DMS79 treated with DMSO at 0.1 percent for 48 hours (cell line): ENCODE measurements at regions not wholly inside any gene's neighbourhood (a gene's known extent, or its start where the extent isn't known, plus 50 kb on each side); places are given as distances from the start of the nearest gene placed in this dataset.
"Not testable (repeated sequence)": the region's sequence is repeated elsewhere in the genome, so short reads cannot be mapped to it uniquely, and the experiment has no call there.

ENCODE experiments used
- DNase-seq: peaks from one replicate; lab custom pipeline; 2025; lab: John Stamatoyannopoulos, UW

GRCh38 chr4:123674762-123675465 is 278.3 kb downstream of the SPRY1 start:
- DNase-seq: no peak

- no peak for DNase-seq
These were observed 279.0 kb downstream of the SPRY1 start for GRCh38 chr4:123675567-123675966.

- DNase-seq: no peak
These were observed 279.7 kb downstream of the SPRY1 start for GRCh38 chr4:123676071-123676889.

- DNase-seq: peak; percentile 0
These were observed 280.3 kb downstream of the SPRY1 start for GRCh38 chr4:123676890-123677229.

GRCh38 chr4:123682931-123683330 is 286.3 kb downstream of the SPRY1 start:
- no peak for DNase-seq

GRCh38 chr4:123684937-123685336 is 288.3 kb downstream of the SPRY1 start:
- not testable (repeated sequence) for DNase-seq

- DNase-seq: not testable (repeated sequence)
These were observed 298.9 kb downstream of the SPRY1 start for GRCh38 chr4:123695531-123695930.

GRCh38 chr4:123696687-123697086 is 300.1 kb downstream of the SPRY1 start:
- no peak for DNase-seq

GRCh38 chr4:123698556-123698955 is 302.0 kb downstream of the SPRY1 start:
- DNase-seq: no peak

- DNase-seq: no peak
These were observed 303.5 kb downstream of the SPRY1 start for GRCh38 chr4:123699880-123700771.

GRCh38 chr4:123701131-123701575 is 304.6 kb downstream of the SPRY1 start:
- DNase-seq: no peak

GRCh38 chr4:123705419-123705818 is 308.8 kb downstream of the SPRY1 start:
- DNase-seq: no peak

- no peak for DNase-seq
These were observed 310.4 kb downstream of the SPRY1 start for GRCh38 chr4:123706973-123707372.

GRCh38 chr4:123708902-123709301 is 312.3 kb downstream of the SPRY1 start:
- DNase-seq: no peak

- DNase-seq: no peak
These were observed 312.7 kb downstream of the SPRY1 start for GRCh38 chr4:123709336-123709735.

- DNase-seq: no peak
These were observed 334.4 kb downstream of the SPRY1 start for GRCh38 chr4:123731035-123731434.

GRCh38 chr4:123737156-123737555 is 340.6 kb downstream of the SPRY1 start:
- no peak for DNase-seq

GRCh38 chr4:123739806-123740205 is 343.2 kb downstream of the SPRY1 start:
- DNase-seq: no peak

- DNase-seq: no peak
These were observed 343.6 kb downstream of the SPRY1 start for GRCh38 chr4:123740236-123740635.

GRCh38 chr4:123741906-123742305 is 345.3 kb downstream of the SPRY1 start:
- no peak for DNase-seq

- no peak for DNase-seq
These were observed 347.3 kb downstream of the SPRY1 start for GRCh38 chr4:123743848-123744247.

GRCh38 chr4:123744664-123745290 is 348.2 kb downstream of the SPRY1 start:
- no peak for DNase-seq
